Renal cortical epithelial cell (primary cell): ENCODE measurements at regions not wholly inside any gene's neighbourhood (a gene's known extent, or its start where the extent isn't known, plus 50 kb on each side); places are given as distances from the start of the nearest gene placed in this dataset.
"Not testable (repeated sequence)": the region's sequence is repeated elsewhere in the genome, so short reads cannot be mapped to it uniquely, and the experiment has no call there.

ENCODE experiments used
- DNase-seq: peaks from one replicate; pipeline ENCODE4 v3.0.0-alpha.2; 2011; ENCODE audit warnings: low read depth

DNA sequence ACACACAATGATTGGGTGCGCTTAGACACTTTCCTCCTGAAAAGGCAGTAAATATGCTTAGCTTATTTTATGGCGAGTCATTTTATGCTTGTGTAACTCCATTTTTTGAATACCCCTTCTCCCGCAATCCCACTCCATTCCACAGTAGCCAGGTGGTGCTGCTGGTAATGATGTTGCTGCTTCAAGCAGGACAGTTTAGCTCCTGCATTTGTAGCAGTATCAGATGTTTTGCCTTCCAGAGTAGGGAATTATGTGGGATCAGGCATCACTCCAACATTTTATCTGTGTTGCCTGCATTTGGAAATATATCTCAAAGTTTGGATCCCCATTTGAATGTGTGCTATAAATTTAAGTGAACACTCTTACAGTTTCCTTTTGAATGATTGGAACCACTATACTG is 302.1 kb upstream of the SGO1 start:
- no peak for DNase-seq

DNA sequence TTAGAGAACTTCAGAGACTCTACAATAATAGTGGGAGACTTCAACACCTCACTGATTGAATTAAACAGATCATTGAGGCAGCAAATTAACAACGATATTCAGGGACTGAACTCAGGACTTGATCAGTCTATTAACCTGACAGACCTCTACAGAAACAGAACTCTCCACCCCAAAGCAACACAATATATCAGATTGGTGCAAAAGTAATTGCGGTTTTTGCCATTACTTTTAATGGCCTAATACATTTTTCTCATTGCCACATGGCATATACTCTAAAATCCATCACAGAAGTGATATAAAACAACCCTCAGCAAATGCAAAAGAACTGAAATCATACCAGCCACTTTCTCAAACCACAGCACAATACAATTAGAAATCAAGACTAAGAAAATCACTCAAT is 298.1 kb upstream of the SGO1 start:
- no peak for DNase-seq

DNA sequence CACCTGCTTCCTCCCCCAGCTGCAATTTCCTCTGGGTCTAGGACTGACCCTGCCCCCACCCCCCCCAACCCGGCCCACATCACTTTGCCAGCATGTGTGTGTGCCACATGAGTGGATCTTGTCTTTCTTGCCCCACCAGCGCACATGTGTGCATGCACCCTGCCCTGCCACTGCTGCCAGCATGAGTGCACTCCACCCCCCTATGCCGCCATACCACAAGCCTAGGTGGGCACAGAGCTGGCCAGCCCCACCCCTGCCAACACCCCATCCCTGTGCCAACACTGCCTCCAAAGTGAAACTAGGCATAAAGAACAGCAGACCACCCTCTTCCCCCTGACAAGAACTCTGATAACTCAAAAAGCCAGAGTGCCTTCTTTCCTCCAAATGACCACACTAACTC is 296.3 kb upstream of the SGO1 start:
- DNase-seq = no peak

DNA sequence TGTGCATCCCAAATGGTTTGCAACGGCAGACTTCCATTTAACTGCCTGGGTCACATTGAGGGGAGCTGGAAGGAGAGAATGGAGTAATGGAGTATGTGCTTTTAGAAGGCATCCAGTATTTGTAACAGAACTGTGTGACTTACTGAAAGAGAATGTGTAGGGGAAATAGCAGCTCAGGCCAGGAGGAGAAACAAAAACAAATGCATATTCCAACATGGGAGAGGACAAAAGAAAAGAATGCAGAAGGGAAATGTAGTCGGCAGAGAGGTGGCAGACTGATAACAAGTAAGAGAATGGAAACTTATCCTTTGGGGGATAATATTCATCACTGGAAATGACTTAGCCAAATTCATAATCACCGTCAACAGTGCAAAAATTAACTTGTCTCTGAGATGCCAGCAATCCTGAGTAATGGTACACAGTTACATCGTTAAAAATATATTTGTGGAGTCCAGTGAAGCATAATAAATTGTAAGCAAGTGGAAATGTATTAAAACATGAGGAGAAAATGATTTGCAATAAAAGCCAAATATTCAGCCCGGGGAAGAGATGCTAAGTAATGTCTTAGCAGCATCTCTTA is 294.9 kb upstream of the SGO1 start:
- DNase-seq = no peak

DNA sequence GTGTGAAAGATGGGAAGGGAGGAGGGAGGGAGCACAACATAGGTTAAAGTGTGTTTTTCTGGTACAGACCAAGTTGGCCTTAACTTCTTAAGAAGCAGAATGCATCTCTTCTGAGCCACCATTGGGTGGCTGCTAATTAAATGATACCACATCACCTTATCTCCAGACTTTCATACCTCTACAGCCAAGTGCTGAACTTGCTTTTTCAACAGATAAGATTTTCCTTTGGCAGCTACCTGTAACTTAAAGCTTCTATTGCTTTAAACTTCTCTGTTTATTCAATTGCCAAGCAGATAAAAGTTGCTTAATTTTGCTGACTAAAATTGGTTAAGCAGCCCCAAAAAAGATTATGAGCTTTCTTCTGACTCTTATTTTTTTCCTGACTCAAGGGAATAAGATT is 292.4 kb upstream of the SGO1 start:
- DNase-seq = no peak

DNA sequence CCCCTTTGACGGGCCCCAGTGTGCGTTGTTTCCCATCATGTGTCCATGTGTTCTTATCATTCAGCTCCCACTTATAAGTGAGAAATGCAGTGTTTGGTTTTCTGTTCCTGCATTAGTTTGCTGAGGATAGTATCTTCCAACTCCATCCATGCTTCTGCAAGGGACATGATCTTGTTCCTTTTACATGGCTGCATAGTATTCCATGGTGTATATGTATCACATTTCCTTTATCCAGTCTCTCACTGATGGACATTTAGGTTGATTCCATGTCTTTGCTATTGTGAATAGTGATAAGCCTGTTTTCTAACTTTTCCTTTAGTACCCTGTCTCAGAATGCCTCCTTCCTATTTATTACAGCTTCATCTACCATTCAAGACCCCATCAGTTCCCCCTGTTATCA is 278.2 kb upstream of the SGO1 start:
- not testable (repeated sequence) for DNase-seq

DNA sequence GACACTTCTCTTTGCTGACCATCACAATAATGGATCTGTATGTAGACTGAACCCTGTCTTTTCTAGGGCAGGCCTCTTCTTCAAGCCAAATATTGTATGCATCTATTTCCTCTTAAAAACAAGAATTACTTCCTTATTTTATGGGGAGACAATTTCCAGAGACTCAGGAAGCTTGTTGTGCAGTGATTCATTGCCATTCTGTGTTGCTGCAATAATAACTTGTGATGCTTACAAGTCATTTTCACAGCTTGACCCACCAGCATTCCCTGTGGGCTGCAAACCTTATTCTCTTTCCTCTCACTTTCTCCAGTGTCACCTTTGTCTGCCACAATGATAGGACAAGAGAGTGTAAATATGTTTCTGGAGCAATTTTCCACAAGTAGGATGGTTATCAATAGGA is 276.7 kb upstream of the SGO1 start:
- peak; percentile 58 for DNase-seq

DNA sequence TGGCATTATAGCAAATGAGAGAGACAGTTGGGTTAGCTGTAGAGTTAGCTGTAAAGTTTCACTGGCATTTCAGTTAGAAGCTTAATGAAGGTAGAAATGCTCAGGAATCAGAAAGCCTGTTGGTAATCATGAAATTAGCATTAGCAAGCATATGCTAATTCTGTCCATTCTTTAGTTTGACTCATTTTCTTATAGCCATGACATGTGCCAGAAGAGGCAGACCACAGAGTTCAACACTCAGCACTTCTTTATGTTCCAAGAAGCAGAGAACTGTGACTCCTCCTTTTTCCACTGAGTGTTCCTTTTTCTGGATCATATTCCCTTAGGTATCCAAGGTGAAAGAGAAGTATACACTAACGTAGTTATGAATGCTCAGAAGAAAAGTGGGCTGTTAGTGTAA is 276.2 kb upstream of the SGO1 start:
- DNase-seq = peak; percentile 62

DNA sequence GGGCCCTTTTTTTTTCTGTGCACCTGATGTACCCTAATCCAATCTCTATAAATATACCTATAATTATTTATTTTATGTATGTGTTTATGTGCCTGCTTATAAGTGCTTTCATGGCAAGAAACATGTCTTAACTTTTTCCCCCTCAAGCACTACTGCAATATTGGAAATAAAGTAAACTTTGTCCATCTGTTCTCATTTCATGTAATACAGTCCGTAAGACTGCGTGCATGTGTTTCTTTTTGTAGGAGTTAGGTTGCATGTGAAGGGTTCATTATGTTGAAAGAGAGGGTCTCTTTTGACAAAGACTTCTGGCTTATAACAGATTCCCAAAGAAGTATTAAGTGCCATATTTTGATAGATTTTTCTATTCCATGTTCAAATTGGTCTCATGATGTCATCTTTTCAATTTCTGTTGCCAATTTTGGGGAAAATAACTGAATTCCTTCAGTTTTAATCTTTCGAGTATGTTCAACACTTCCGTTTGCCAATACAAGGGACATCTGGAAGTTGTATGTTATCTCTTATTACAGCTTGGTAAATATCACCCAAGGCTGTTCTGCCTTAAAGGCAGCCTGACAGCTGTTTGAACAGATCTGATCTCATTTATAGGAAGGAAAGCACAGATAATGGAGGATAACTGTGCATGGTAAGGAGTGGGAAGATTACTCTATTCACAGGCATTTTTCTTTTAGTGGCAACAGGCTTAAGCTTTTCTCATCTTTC is 273.1 kb upstream of the SGO1 start:
- no peak for DNase-seq

DNA sequence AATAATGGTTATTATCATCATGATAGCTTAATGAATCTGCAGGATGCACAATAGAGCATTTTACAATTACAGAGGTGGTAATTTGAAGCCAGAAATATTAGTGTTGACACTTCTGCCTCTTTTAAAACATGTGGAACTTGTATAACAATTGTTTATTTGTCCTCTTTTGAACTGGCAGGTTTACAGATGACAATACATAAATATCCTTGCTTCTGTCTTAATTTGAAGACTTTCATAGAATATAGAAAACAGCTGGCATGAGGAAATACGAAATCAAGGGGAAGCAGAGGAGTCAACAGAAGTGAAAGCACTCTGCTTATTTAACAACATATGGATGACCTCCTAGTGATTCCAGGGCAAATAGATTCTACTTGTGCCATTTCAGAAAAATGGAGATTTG is 270.5 kb upstream of the SGO1 start:
- no peak for DNase-seq

DNA sequence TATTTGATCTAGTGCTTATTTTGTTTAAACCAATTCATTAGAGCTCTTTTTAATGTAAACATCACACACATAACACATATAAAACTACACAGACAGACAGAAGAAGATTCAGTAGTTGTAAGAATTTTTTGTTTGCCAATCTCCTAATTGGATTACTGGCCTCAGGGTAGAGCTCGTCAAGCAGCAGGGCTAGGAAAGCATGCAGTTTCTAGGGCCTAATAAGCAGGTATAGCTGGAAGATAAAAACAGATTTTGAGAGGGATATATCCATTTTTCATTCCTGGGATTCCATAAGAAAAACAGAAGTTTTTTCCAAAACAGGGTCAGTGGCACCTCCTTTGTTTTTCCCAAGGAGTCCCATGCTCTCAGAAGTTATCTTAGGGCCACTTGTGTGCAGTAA is 265.2 kb upstream of the SGO1 start:
- DNase-seq = no peak

DNA sequence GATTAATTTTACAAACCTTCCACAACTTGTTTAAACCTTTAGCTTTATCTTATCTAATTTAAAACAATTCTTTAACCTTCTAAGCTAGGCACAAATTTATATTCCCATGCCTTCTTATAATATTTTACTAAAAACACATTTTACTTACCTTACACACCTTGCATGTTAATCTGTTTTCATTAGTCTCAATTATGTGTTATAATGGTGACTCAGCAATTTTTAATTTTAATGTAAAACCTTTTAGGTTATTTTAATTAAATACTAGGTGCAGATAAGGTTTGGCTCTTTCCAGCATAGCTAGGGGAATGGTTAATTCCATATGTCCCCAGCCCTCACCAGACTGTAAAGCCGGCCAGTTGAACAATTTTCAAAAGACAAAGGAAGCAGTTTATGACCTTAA is 264.6 kb upstream of the SGO1 start:
- DNase-seq = no peak

DNA sequence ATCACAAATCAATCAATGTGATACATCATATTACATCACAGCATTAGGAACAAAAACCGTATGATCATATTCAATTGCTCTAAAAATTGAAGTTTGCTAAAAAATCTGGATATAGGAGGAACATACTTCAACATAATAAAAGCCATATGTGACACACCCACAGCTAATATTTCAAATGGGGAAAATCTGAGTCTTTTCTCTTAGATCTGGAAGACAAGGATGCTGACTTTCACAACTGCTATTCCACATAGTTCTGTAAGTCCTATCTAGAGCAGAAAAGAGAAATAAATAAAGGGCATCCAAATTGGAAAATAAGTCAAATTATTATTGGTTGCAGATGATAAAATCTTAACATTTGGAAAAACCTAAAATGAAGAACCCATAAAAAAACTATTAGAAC is 256.8 kb upstream of the SGO1 start:
- no peak for DNase-seq

DNA sequence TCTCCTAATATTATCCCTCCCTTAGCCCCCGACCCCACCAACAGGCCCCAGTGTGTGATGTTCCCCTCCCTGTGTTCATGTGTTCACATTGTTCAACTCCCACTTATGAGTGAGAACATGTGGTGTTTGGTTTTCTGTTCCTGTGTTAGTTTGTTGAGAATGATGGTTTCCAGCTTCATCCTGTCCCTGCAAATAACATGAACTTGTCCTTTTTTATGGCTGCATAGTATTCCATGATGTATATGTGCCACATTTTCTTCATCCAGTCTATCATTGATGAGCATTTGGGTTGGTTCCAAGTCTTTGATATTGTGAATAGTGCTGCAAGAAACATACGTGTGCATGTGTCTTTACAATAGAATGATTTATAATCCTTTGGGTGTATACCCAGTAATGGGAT is 241.3 kb upstream of the SGO1 start:
- DNase-seq = not testable (repeated sequence)

DNA sequence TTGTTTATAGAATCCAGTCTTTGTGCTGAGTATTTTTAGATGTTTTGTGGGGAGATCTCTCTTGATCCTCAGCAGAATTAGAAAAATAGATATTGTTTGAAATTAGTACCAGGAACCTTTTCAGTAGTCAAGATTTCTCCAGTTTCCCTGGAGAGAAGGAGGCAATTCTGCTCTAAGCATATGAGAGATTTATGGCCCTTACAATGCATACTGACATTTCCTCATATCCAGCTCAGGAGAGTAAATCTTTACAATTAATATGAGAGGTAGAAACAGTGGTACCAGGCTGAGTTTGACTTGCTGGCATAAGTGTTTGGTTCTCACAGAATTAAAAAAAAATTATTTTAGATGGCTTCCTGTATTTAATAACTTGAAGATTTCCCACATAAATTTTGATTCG is 239.1 kb upstream of the SGO1 start:
- DNase-seq = no peak

DNA sequence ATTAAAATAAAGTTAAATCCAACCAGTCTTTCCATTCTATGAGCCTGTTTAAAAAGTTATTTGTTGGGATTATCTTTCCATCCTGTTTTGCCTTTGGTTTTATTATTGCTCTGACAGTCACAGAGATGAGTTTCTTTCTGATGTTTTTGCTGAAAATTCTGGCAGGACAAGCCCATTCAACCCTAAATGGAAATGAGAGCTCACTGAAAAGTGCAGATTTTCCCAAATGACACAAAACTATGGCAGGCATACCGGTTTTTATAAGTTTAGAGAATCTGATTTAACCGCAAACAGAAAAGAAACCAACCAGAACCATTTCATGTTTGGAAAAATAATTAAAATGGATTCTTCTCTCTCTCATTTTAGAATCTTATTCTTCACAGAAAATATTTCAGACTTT is 238.1 kb upstream of the SGO1 start:
- no peak for DNase-seq

DNA sequence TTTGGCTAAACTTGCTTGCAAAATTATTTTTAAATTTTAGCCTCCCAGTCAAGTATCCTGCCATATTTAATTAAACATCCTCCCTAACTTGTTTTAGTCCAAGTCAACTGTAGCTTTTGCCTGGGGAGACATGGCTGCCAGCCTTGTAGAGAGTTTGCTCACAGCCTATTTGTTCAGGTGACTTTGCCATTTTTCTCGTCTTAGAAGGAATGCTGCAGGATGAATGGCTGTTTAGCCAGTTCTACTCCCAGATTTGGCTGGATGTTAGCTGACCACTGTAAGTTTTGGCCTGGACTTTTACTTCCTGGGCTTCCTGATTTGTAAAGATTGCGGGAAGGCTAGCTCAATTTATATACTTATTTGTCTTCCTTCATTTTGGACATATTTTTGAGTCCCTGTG is 236.4 kb upstream of the SGO1 start:
- no peak for DNase-seq

DNA sequence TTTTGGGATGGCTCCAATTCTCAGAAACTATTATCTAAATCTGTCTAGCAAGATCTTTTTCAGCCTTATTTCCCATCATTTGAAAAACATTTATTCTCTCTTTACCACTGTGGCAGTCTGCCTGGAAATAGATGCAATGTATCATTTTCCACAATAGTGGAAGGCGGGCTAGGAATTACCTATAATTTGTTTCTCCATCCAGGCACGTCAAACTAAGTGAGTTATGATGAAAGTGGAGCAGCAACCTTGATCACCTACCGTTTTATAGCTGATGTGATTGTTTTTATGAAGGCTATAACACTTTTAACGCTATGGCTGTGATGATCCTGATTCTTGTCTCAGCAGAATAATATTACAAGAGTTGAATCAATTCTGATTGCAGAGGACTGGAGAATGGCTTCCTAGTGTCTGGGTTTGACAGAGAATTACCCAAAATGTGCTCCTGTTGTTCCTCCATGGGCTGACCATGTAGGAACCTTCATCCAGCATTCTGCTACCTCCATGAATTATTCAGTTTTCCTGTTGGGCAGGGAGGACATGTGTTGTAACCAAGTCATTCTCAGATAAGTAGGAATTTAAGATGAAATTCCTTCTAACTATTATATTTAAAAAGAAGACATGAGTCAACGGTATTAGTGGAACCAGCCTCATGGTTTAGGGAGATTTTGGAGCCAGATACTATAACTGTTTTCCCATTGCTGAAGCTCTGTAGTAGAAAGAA is 231.5 kb upstream of the SGO1 start:
- no peak for DNase-seq

DNA sequence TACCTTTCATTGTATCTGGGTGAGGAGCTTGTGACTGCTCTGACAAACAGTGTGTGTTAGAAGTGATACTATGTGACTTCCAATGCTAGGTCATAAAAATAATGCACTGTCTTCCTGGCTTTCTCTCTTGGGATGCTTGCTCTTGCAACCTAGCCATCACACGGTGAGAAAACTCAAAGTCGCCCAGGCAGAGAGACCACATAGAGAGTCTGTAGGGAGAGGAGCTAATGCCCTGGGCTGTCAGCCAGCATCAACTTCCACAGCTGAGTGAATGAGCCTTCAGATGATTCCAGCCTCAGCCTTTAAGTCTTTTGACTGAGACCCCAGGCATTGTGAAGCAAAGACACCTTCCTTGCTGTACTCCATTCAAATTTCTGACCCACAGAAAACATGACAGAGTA is 220.6 kb upstream of the SGO1 start:
- DNase-seq = peak; percentile 76

DNA sequence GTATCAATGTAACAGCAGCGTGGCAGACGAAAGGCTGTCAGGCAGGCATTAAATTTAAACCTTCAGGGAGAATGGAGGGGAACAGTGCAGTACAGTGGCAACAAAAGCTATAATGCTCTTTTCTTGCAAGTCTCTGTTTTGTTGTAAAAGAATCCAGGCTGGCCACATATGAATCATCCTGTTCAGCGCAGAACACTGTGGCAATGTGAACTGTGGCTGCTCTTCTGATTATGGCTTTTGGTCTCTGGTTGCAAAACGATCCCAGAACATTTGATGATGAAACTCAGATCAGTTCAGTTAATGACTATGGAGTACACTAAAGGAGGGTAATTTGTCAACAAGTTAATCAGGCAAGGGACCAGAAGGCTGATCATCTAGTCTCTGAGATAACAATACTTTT is 219.7 kb upstream of the SGO1 start:
- DNase-seq = peak; percentile 88

DNA sequence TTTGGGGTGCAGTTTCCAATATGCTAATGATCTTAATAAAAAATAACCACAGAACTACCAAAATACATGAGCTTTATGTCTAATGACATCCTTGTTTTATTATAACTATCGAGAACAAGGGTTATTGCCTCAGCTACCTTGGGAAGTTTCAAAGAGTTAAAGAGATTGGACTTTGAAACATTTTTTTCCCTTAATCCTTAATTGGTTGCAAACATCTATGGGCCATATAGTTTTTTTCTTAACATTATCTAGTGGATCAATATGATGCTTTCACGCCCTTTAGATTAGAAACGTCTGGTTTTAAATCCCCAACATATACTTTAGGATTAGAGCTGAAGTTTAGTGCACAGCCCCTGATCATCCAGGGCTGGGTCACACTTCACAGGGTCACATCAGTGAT is 219.2 kb upstream of the SGO1 start:
- no peak for DNase-seq

DNA sequence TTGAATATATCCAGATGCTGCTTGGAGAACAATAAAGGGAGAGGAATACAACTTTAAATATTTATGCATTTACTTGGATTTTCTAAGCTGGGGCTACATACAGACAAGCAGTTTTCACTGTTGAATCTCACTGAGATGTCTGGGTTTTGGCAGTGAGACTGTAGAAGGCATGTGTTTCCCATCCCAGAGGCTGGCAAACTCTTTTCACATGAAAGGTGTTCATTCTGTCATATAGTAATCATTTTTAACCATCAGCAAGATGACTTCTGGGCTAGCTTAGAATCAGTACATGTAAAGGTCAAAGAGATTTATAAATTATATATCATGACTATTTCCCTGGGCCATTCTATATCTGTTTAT is 218.7 kb upstream of the SGO1 start:
- no peak for DNase-seq

DNA sequence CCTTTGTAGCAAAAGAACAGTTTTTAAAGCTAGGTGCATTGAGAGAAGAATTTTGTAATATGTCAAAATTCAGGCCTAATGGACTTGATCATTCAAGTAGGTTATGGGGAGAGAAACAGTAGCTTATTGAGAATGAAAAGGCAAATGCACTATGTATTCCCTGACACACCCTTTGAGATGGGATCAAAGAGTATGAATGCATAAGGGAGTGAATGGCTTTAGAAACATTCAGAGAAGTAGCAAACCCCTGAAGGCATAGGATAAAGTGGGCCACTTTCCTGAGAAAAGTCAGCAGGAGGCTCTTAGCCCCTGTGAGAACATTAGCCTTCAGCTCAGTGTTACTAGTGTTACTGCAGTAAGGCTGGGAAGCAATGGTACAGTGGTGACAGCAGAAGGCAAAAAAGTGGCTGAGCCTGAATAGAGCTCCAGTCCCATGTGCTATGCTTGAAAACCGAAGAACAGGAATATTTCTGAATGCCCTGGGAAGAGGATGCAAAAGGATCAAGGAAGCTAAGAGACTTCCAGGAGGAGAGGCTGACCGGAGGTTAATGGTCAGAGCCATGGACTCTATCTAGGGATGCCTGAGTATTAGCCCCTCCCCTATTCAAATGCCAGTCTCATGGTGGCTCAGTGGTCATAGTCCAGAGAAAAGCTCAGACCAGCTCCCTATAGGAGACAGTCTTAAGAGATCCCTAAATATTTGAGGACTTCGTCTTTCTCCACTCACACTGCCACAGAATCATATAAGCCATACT is 218.2 kb upstream of the SGO1 start:
- DNase-seq = no peak
